CD4-positive, alpha-beta T cell treated with Interferon alpha-2 for 1 hour (primary cell): ENCODE measurements at regions not wholly inside any gene's neighbourhood (a gene's known extent, or its start where the extent isn't known, plus 50 kb on each side); places are given as distances from the start of the nearest gene placed in this dataset.
"Not testable (repeated sequence)": the region's sequence is repeated elsewhere in the genome, so short reads cannot be mapped to it uniquely, and the experiment has no call there.

Source experiments
- DNase-seq, 2 donors: peaks; one replicate each; pipeline ENCODE4 v3.0.0-alpha.2; 2020 to 2022

DNA sequence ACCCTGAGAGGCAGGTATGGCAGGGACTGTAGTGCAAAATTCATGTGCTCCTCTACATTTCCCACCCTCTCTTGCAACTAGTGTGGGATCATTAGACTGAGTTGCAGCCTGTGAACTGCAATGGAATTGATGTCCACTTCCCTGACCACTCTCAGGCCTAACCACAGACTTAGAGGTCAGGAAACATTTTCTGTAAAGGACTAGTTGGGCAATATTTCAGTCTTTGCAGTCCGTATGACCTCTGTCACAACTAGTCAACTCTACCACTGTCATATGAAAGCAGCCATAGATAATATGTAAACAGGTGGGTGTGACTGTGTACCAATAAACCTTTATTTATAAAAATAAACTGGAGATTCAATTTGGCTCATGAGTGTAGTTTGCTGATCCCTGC, 134.4 kb upstream of the TOP1 start:
- no peak for DNase-seq

DNA sequence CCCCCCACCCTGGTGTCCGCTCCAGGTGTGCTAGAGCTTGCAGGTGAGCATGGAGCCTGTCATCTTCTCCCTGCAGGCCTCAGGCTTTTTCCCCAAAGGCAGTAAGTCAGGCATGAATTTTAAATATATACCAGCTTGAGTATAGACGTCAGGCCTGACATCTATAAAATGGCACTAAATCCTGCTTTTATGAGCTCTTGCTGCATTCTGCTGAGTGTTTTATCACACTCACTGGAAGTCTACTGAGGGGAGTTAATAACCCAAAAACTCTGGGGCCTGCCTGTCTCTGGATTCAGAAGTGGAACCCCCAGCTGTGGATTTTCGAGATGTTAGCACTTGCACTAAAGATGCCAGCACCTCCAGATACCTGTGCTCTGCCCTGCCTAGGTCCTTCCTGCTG, 133.4 kb upstream of the TOP1 start:
- DNase-seq: no peak

DNA sequence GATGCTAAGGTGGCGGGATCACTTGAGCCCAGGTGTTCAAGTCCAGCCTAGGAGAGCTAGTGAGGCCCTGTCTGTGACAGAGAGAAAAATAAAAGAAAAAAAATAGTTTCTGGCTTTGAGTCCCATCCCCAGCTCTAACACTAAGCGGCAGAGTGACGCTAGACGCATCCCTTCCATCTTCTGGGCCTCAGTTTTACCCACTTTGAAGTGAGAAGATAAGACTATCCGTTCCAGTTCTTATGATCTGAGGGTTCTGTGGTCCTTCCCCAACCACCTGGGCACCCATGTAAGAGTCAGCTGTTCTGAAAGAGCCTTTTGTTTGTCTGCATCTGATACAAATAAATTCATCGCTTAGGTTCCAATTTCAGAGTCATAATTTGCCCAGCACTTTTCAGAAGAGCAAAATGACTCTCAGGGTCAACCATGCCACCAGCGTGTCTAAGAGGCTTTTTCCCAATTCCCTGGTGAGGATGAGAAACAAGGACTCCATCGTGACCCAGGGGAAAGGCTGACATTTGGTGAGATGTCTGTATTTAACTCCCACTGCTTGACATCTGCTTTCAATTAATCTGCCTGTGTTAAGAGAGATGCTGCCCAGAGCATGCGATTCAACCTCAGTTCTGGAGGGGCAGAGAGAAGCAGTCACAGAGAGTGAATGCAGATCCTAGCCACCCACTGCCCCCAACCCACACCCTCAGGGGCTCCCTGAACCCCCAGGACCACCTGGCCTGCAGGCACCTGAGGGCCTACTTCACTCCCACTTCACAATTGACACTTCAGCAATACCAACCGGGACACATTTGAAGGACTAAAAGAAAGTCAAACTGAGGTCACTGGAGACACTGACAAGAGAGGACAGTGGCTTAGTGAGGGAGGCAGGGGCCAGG, 131.6 kb upstream of the TOP1 start:
- DNase-seq: no peak

DNA sequence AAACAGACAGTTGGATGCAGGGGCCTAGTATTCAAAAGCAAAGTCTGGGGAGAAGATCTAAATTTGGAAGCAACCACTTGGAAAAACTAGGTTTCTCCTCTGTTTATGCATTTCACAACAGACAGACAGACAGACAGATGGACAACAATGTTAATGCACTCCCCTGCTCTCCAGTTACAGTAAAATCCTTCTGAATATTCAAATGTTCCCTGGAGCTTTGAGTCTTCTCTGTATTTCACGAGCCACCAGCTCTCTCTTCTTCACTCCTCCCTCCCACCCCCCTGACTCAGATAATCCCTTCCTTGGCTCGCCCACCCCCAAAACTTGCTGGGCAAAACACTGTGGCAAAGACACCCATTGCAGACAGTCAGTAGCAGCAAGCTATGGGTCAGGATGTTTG, 129.3 kb upstream of the TOP1 start:
- DNase-seq: no peak

DNA sequence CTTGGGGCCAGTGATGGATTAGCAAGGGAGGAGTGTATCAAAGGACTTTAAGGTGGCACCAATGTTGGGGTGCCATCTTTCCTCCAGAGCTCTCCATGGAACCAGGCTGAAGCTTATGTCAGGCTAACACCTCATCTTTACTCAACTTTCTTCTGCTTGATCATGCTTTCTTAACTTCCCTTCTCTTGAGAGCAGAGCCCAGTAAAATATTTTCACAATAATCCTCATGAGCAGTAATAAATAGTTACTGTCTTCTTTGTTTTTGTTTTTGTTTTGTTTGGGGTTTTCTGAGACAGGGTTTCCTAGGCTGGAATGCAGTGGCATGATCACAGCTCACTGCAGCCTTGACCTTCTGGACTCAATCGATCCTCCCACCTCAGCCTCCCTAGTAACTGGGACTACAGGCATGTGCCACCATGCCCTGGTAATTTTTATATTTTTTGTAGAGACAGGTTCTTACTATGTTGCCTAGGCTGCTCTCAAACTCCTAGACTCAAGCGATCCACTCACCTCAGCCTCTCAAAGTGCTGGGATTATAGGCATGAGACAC, 127.9 kb upstream of the TOP1 start:
- DNase-seq: no peak

DNA sequence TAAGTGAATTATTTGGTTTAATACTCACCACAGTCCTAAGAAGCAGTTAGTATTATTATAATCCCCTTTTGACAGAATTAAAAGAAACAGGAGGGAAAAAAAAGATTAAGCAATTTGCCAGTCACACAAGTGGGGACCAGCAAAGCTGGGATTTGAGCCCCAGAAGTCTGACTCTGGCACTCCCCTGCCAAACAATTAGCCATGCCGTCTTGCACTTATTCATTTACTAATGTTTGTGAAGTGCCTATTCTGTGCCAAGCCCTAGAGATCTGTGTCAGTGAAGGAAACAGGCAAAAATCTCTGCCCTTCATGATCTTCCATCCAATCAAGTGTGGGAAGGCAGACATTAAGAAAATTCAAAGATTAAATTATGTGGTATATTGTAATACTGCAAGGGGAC, 126.0 kb upstream of the TOP1 start:
- no peak for DNase-seq

DNA sequence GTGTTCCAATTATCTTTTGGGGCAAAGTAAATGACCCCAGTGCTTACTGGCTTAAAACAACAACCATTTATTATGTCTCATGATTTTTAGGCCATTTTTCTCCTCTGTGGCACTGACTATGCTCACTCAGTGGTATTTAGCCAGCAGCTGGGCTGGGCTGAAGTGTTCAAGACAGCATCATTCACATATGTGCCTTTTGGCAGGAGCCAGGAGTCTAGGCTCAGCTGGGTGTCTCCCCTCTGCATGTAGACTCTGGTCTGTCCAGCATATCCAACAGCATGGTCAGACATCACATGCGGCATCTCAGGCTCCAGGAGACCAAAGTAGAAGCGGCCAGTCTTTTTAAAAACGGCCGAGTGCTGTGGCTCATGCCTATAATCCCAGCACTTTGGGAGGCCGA, 120.3 kb upstream of the TOP1 start:
- no peak for DNase-seq

DNA sequence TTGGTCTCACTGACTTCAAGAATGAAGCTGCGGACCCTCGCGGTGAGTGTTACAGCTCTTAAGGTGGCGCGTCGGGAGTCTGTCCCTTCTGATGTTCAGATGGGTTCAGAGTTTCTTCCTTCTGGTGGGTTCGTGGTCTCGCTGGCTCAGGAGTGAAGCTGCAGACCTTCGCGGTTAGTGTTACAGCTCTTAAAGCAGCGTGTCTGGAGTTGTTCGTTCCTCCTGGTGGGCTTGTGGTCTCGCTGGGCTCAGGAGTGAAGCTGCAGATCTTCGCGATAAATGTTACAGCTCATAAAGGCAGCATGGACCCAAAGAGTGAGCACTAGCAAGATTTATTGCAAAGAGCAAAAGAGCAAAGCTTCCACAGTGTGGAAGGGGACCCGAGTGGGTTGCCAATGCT, 119.1 kb upstream of the TOP1 start:
- not testable (repeated sequence) for DNase-seq

DNA sequence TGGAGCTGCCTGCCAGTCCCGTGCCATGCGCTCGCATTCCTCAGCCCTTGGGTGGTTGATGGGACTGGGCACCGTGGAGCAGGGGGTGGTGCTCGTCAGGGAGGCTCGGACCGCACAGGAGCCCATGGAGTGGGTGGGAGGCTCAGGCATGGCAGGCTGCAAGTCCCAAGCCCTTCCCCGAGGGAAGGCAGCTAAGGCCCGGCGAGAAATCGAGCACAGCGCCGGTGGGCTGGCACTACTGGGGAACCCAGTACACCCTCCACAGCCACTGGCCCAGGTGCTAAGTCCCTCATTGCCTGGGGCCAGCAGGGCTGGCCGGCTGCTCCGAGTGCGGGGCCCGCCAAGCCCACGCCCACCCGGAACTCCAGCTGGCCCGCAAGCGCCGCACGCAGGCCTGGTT, 118.2 kb upstream of the TOP1 start:
- not testable (repeated sequence) for DNase-seq

DNA sequence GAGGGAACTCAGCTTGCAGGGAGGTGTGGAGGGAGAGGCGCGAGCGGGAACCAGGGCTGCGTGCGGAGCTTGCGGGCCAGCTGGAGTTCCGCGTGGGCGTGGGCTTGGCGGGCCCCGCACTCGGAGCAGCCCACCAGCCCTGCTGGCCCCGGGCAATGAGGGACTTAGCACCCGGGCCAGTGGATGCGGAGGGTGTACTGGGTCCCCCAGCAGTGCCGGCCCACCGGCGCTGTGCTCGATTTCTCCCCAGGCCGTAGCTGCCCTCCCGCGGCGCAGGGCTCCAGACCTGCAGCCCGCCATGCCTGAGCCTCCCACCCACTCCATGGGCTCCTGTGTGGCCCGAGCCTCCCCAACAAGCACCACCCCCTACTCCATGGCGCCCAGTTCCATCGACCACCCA, 117.5 kb upstream of the TOP1 start:
- not testable (repeated sequence) for DNase-seq

DNA sequence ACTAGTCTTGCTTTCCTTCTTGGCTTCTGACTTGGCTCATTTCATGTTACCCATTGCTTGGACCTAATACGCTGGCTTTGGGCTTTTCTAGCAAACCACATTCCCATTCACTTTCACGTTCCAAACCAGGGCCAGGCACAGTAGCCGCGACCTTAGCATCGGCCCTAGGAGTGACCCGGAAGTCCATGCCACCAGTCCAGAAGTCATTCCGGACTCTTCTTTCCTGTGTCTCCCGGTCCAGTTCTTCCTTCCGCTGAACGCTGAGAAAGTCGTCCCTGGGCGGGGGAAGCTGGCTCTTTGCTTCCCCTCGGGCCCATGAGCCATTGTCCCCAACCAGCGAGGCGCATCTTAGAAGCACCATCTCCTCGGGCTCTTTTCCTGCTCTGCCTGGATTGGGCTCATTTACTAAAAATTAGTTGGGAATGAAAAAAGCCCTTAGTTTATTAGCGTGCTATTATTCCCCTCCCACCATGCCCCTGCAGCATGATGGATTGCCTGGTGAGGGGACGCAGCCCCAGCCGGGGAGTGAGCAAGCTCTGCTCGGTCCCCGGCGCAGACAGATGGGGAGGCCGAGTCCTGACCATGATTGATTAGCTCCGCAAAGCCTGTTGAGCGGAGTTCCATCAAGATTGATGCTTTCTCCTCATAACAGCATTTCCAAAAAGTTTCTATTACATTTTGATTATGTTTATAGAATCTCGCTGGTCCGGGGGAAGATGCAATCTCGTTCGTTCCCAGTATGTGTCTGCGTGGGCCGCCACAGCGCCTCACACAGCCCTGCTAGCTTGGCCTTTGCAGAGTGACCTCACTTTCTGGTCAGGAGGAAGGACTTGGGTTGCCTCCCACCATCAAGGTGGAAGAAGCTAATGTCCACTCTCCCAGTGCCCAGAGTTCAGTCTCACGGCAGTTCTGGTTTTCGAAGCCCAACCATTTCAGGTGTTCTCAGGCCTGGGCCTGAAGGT, 115.1 kb upstream of the TOP1 start:
- no peak for DNase-seq

DNA sequence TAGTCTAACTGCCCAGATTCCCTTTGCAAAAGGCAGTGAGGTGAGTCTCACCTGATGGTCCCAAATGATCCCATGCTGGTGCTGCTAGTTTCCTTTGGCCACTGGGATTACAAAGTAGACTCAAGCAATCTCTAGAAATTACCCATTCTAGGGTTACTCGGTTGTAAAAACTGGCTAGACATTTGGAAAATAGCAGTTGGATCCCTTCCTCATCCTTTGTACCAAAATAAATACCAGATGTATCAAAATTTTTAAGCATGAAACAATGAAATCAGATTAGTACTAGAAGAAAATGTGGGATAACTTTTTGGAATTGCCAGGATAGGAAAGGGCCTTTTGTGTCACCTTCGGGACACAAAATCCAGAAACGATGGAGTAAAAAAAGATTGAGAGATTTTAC, 112.9 kb upstream of the TOP1 start:
- no peak for DNase-seq

DNA sequence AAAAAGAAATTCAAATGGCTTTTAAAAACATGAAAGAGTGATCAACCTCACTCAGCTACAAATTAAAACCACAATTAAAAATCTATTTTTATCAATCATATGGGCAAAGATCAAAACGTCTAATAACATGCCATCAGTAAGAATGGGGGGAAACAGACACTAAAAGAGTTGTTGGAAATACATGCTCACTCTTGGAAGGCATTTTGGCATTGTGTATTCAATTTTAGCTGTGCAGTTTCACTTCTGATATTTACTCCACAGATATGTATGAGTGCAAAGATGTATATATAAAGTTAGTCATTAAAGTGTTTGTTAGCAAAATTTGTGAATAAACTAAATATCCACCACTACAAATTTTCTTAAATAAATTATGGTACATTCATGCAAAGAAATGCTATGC, 112.3 kb upstream of the TOP1 start:
- DNase-seq: no peak

DNA sequence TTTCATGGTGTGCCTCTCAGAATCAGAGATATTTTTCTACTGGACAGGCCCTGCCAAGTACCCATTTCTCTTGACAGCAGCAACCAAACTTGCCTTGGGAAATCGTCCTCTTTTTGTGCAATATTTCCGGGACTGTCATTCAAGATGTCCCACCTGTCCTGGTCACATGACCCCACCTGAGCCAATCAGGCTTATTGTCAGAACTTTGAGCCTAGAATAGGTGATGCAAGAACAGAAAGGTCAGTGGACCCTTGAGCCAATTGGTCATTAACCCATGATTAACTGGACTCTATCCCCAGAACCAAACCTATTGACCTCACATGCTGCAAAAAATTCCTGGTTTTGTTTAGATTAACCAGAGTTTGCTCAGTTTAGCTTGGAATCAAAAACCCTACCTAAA, 108.3 kb upstream of the TOP1 start:
- DNase-seq: no peak

DNA sequence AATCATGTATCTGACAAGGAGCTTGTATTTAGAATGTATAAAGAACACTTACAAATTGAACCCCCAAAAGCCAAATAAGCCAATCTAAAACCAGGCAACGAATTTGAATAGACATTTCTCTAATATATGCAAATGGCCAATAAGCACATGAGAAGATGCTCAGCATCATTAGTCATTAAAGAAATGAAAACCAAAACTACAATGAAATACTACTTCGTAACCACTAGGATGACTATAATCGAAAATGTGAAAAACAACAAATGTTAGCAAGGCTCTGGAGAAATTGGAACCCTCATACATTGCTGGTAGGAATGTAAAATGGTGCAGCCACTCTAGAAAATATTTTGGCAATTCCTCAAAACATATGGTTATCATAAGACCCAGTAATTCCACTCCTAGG, 105.8 kb upstream of the TOP1 start:
- DNase-seq: no peak

DNA sequence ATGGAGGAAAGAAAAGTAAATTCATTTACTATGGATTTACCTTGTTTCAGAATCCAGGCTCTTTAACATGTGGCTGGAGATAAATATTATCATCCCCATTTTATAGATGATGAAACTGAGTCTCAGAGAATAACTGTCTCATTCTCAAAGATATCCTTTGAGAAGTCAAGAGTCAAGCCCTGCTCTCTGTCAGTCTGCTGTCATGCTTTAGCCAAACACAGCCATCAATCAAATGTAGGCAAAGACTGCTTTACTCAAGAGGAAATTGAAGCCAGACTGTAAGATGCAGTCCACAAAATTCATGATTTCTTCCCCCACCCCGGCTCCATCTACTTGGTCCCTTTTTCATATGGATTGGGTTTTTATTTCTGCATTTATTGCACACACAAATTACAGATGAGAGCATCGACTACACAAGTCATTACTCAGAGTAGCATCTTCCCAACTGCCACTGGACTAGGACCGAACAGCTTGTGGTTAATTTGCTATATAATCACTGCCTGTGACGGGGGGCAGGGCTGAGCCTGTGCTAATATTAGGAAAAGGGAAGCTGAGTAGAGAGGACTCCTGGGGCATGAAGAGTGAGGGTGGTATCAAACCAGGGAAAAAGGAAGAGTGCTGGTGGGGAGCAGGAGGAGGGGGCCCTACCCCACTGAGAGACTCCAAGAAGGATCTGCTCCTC, 102.7 kb upstream of the TOP1 start:
- no peak for DNase-seq

DNA sequence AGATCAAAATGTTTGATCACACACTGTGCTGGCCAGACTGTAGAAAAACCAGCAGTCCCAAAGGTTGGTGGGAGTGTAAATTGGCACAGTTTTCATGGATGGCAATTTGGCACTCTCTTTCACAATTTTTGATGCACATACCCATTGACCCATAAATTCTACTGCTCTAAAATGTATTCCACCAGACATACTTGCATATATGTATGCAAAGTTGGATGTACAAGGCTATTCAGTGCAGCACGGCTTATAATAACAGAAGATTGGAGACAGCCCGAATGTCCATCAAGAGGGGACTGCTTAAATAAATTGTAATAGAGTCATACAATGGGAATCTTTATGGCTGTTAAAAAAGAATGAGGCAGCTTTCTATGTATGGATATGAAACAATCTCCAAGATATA, 101.7 kb upstream of the TOP1 start:
- no peak for DNase-seq

DNA sequence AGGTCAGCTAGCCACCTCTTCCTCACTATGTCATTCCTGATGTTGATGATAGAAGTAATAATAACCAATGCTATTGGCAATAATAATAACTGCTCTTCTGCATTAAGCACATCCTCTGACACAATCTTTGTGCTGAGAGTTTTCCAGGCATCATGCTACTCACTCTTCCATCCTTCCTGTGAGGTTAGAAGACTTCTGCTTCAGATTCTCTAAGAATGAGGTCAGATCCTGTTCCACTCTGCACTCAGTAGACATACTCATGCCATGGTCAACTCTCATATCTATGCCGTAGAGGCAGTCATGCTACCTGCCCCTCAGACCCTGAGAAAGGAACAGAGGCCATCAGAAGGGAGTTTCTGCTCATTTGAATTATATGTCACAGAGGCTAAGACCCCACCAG, 98.1 kb upstream of the TOP1 start:
- no peak for DNase-seq

DNA sequence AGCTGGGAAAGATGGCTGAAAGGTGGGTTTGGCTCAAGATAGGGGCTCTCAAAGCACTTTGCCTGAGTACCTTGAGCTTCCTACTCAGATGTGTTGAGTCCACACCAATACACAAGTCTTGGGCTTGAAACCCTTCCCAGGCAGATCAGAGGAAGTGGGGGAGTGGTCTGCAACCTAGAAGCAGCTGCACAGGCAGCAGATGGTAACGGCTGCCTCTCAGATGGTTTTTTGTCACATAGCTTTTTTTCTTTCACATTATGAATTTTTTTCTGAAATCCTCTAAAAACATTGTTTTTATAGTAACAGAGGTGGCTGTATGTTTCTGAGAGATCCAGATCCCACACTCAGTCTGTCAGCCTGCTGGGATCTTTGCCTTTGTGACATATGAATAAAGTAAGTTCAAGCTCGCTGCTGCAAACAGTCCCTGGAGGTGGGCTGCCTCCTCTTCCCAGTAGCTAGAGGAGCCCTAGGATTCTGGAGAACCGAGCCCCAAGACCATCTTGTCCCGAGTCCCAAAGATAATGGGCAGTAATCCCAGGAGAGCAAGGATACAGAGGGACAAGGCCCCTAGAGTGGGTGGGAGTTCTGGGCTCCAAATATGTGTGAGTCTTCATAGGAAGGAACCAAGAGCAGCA, 97.1 kb upstream of the TOP1 start:
- DNase-seq: no peak

DNA sequence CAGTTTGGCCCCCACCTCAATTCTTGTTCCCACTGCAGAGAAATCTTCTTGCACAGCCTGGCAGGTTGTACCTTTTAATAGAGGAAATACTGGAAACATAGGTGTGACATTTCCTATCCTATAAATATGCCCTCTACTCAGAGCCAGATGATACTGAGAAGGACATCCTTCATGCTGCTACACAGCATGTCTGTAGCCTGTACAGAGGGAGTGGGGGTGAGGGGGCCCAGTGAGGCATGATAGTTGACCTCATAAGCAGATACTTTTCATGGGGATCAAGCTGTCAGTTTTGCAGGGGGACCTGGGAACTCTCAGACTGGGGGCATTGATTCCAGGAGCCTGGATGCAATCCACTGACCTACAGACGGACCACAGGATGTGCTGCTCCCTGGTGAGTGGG, 96.2 kb upstream of the TOP1 start:
- no peak for DNase-seq

DNA sequence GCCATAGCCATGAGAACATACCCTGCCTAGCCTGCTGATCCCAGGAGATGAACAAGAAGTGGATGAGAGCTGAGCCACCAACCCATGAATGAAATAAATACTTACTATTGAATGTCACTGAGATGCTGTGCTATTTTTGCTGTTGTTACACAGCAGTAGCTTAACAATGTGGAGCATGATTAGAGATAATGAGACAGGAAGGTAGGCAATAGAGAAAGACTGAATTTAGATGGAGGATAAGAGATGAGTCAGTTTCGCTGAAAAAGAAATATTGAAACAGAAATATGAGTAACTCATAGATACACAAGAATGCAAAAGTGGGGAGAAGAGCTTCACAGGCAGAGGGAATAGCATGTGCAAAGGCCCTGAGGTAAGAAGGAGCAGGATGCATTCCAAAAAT, 94.9 kb upstream of the TOP1 start:
- no peak for DNase-seq

DNA sequence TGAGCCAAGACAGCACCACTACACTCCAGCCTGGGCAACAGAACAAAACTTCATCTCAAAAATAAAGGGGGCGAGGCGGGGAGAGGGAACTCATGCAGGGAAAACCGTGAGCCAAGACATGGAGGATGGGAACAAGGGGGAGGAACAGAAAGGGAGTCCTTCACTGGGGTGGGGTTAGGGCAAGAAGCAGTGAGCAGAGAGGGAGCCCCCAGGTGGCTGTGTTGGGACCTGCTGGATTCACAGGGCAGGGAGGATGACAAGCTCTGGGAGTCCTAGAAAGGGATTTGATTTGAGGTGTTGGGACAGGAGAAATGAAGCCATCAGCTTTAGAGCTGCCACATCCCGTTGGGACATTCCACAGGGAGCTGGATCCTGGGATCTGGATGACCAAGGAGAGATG, 90.6 kb upstream of the TOP1 start:
- DNase-seq: no peak

DNA sequence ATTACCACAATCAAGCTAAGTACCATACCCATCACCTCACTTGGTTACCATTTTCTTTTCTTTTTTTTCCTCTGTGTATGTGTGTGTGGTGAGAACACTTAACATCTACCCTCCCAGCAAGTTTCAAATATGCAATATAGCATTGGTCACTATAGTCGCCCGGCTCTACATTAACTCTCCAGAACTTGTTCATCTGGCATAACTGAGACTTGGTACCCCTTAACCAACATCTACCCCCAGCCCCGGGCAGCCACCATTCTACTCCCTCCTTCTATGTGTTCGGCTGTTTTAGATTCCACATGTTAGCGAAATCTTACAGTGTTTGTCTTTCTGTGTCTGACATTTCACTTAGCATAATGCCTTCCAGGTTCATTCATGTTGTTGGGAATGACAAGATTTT, 89.0 kb upstream of the TOP1 start:
- no peak for DNase-seq
